ENCODE measurements at regions not wholly inside any gene's neighbourhood (a gene's known extent, or its start where the extent isn't known, plus 50 kb on each side); places are given as distances from the start of the nearest gene placed in this dataset.

DNA sequence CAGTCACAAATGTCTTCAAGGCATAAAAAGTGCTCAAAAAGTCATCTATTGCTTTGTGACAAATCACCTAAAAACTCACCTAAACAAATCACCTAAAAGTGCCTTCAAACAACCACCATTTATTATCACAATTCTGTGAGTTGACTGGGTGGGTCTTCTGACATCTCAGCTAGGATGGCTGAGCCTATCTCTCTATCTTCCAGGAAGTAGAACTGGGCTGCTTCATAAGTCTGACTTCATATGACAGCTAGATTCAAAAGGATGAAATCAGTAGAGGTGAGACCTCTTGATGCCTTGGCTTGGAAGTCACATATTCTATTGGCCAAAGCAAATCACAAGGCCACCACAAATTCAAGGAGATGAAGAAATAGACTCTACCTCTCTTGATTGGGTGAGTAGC lies 199.2 kb upstream of the SLC39A10 start:
- TF ChIP-seq CTCF (IDR thresholded peaks at IDR 0.05; ENCODE audit: insufficient read depth, low read depth, low read length) (no peak), EZH2 (IDR thresholded peaks at IDR 0.05; ENCODE audit: insufficient read depth, low read length) (no peak)
